MCF 10A (cell line): ENCODE measurements at regions not wholly inside any gene's neighbourhood (a gene's known extent, or its start where the extent isn't known, plus 50 kb on each side); places are given as distances from the start of the nearest gene placed in this dataset.

Source experiments
- BruUV-seq: library from RNA; stranded (reverse); fragments of 400-500 nt; replicated peaks from 2 replicates; lab custom pipeline; 2021; lab: Mats Ljungman, UMichigan
- CTCF ChIA-PET: fragments of 300-600 bp; sonication (Branson Sonifier 250); formaldehyde crosslinking; extraction: SDS; loops from one replicate; lab custom pipeline; 2021; ENCODE audit warnings: antibody characterized with exemption, inconsistent platforms; lab: Yijun Ruan, JAX
- POLR2A ChIA-PET: fragments of 300-600, 350-650 bp; sonication (Branson Sonifier 250); formaldehyde crosslinking; extraction: SDS; loops from one replicate; lab custom pipeline; 2020; ENCODE audit warnings: antibody characterized with exemption, inconsistent platforms; lab: Yijun Ruan, JAX
- DNase-seq: peaks from one replicate; pipeline ENCODE4 v3.0.0-alpha.2; 2018; ENCODE audit not compliant: unreplicated experiment
- H3K27ac Mint-ChIP-seq: one replicate; pipeline ENCODE4 v1.8.0; 2022; ENCODE audit warnings: mild to moderate bottlenecking, low read depth, mixed read lengths; ENCODE audit not compliant: unreplicated experiment
- H3K27me3 Mint-ChIP-seq: one replicate; pipeline ENCODE4 v1.8.0; 2022; ENCODE audit warnings: mixed read lengths; ENCODE audit not compliant: insufficient read depth, unreplicated experiment
- H3K36me3 Mint-ChIP-seq: one replicate; pipeline ENCODE4 v1.8.0; 2022; ENCODE audit warnings: mild to moderate bottlenecking, moderate library complexity, mixed read lengths; ENCODE audit not compliant: insufficient read depth, unreplicated experiment
- H3K4me1 Mint-ChIP-seq: one replicate; pipeline ENCODE4 v1.8.0; 2022; ENCODE audit warnings: mixed read lengths; ENCODE audit not compliant: insufficient read depth, unreplicated experiment
- H3K4me3 Mint-ChIP-seq: one replicate; pipeline ENCODE4 v1.8.0; 2022; ENCODE audit warnings: mild to moderate bottlenecking, moderate library complexity, mixed read lengths; ENCODE audit not compliant: unreplicated experiment
- H3K9me3 Mint-ChIP-seq: one replicate; pipeline ENCODE4 v1.8.0; 2022; ENCODE audit warnings: mixed read lengths; ENCODE audit not compliant: unreplicated experiment
- intact Hi-C: fragments of 100-400 bp; cut with micrococcal nuclease; formaldehyde crosslinking; loops from 2 replicates; pipeline ENCODE4 v1.14.1; 2022
- TF ChIP-seq, protein P1 (sequence below): fragments of 200-600 bp; IDR thresholded peaks from one replicate; pipeline ENCODE4 v1.8.0; 2022; ENCODE audit warnings: antibody characterized with exemption, mild to moderate bottlenecking; ENCODE audit not compliant: unreplicated experiment

DNA sequence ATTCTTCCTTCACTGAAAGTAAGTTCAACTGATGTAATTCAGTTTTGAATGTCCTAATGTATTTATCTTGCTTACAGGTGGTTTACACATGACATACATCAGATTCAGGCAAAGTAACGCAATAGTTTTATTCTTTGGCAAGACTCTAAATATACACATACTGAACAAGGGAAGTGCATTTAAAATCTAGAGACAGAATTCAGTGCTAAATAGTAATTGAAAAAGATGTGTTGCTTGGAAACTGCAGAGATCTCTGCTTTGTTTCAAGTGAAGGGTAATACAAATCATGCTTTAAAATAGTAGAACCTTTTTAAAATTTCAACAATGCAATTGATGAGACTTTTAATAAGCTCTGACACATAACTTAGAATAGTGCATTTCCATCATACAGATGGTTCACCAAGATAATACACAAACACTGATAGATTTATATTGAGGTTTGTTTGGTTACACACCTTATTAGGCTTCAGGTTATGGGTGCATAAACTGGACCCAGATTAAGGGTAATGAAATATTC is 581.0 kb upstream of the MIR17HG start:
- POLR2A ChIA-PET = no interaction called here
- H3K4me1 Mint-ChIP-seq = no peaks in the 10 kb centered on the region
- H3K27me3 Mint-ChIP-seq = no peaks in the 10 kb centered on the region
- DNase-seq = no peak
- no peaks in the 10 kb centered on the region for H3K36me3 Mint-ChIP-seq
- H3K4me3 Mint-ChIP-seq = no peak overlapping the region
- intact Hi-C loops = no loop called here
- H3K27ac Mint-ChIP-seq = no peak overlapping the region
- no TSS peak for BruUV-seq
- peaks cover 9% of the 10 kb centered on the region for H3K9me3 Mint-ChIP-seq
- TF ChIP-seq, protein P1, sequence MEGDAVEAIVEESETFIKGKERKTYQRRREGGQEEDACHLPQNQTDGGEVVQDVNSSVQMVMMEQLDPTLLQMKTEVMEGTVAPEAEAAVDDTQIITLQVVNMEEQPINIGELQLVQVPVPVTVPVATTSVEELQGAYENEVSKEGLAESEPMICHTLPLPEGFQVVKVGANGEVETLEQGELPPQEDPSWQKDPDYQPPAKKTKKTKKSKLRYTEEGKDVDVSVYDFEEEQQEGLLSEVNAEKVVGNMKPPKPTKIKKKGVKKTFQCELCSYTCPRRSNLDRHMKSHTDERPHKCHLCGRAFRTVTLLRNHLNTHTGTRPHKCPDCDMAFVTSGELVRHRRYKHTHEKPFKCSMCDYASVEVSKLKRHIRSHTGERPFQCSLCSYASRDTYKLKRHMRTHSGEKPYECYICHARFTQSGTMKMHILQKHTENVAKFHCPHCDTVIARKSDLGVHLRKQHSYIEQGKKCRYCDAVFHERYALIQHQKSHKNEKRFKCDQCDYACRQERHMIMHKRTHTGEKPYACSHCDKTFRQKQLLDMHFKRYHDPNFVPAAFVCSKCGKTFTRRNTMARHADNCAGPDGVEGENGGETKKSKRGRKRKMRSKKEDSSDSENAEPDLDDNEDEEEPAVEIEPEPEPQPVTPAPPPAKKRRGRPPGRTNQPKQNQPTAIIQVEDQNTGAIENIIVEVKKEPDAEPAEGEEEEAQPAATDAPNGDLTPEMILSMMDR = no peak
- CTCF ChIA-PET = interaction anchor here (0.5 kb wide), 1 partner anchor 482 kb away, joined by 3 read pairs; no protein-coding TSS in a partner anchor

DNA sequence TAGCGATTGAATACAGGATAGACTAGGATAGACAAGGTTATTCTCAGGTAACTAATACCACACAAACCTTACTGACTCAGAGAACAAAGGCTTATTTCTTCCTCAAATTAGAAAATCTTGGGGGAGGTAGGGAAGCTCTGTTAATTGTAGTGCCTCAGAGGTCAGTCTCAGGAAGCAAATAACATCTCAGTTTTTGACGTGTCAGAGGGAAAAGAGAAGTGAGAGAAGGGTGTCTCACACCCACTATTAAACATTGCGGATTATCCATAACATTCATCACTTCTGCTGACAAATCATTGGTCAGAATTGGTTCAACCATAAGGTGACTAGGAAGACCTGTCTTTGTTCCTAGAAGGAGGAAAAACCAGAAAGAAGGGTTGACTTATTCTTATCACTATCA is 579.4 kb upstream of the MIR17HG start:
- DNase-seq = no peak
- CTCF ChIA-PET = no interaction called here
- BruUV-seq = no TSS peak
- intact Hi-C loops = no loop called here
- no peak overlapping the region for H3K27ac Mint-ChIP-seq
- H3K27me3 Mint-ChIP-seq = no peaks in the 10 kb centered on the region
- H3K4me1 Mint-ChIP-seq = no peaks in the 10 kb centered on the region
- no peak overlapping the region for H3K4me3 Mint-ChIP-seq
- TF ChIP-seq, protein P1 = no peak
- H3K9me3 Mint-ChIP-seq = no peaks in the 10 kb centered on the region
- no peaks in the 10 kb centered on the region for H3K36me3 Mint-ChIP-seq
- POLR2A ChIA-PET = no interaction called here

DNA sequence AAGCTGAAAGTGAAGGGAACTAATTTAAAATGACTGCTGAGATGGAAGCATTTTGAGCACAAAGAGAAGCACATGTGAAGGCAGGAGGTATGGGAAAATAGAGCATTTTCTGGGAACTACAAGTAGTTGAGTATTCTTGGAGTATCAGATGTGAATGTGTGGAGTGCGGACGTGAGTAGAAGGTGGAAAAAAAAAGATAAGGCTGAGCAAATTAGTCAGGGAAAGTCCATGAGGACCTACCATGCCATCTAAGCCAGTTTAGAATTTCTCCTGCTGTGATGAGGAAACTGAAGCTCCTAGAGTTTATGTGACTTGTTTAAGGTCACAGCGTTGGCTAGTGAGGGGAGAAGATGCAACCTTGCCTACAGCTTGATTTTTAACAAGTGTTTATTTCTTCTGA is 578.1 kb upstream of the MIR17HG start:
- TF ChIP-seq, protein P1 = no peak
- no peaks in the 10 kb centered on the region for H3K9me3 Mint-ChIP-seq
- no peak overlapping the region for H3K27ac Mint-ChIP-seq
- H3K4me3 Mint-ChIP-seq = no peak overlapping the region
- H3K4me1 Mint-ChIP-seq = no peaks in the 10 kb centered on the region
- BruUV-seq = no TSS peak
- intact Hi-C loops = no loop called here
- no peaks in the 10 kb centered on the region for H3K27me3 Mint-ChIP-seq
- H3K36me3 Mint-ChIP-seq = no peaks in the 10 kb centered on the region
- DNase-seq = no peak
- CTCF ChIA-PET = interaction anchor here (0.7 to 0.8 kb wide), 2 partner anchors 26 to 29 kb away, joined by 3 read pairs; no protein-coding TSS in a partner anchor
- POLR2A ChIA-PET = no interaction called here

DNA sequence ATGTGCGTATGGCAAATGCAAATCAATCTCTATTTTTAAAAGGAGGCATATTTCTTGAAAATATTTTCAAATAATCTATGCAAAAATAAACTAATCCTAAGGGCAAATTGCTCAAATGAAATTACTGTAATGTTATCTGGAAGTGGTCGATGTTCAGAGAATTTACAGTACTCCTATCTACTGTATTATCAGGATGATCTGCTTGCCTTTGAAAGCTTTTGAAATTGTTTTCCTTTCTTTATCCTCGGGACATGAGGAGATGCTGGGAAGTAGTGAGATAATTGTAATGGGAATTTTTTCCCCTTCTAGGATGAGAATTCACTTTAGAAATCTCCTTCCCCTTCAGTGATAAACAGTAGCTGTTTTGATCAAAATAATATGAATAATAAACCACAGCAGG is 577.2 kb upstream of the MIR17HG start:
- no TSS peak for BruUV-seq
- H3K27ac Mint-ChIP-seq = no peak overlapping the region
- no peaks in the 10 kb centered on the region for H3K4me1 Mint-ChIP-seq
- intact Hi-C loops = no loop called here
- ChIA-PET CTCF (no interaction called here), POLR2A (no interaction called here)
- DNase-seq = no peak
- no peaks in the 10 kb centered on the region for H3K27me3 Mint-ChIP-seq
- H3K4me3 Mint-ChIP-seq = no peak overlapping the region
- TF ChIP-seq, protein P1 = no peak
- no peaks in the 10 kb centered on the region for H3K36me3 Mint-ChIP-seq
- no peaks in the 10 kb centered on the region for H3K9me3 Mint-ChIP-seq
